ENCODE measurements at regions not wholly inside any gene's neighbourhood (a gene's known extent, or its start where the extent isn't known, plus 50 kb on each side); places are given as distances from the start of the nearest gene placed in this dataset.

DNA sequence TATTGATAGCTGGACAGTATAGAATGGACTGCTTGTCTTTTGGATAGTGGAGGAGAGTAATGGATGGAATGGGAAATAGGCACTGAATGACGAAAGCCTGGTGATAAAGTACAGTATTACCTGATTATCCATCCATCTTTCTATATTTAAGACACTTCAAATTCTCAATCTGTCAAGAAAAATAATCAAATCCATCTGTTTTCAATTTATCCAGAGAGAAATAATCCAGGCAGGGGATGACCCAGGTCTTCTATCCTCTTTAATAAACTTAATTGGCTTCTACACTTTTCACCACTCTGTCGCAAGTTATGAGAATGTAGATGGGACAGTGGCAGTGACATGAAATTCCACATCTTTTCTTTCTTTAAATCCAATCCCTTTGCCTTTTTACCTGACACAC is 420.3 kb upstream of the PDZRN3 start:
- Histone ChIP-seq H3K27ac (ENCODE audit: low read length) (no peak overlapping the region), H3K4me3 (ENCODE audit: low read length) (no peak overlapping the region), H3K36me3 (ENCODE audit: control insufficient read depth, low read depth, low read length) (no peaks in the 10 kb centered on the region), H3K4me1 (ENCODE audit: control insufficient read depth, low read depth, low read length) (no peaks in the 10 kb centered on the region), H3K9me3 (ENCODE audit: control insufficient read depth, low read depth, low read length) (no peaks in the 10 kb centered on the region), H3K27me3 (ENCODE audit: control insufficient read depth, insufficient read depth, low read length) (no peaks in the 10 kb centered on the region), H3K9ac (ENCODE audit: low read length) (no peak overlapping the region)

GRCh38 chr3:74041068-74041675 is 416.4 kb upstream of the PDZRN3 start:
- H3K9ac ChIP-seq (ENCODE audit: low read length), result no peak overlapping the region
- H3K27ac ChIP-seq (ENCODE audit: low read length), result no peak overlapping the region
- H3K4me1 ChIP-seq (ENCODE audit: control insufficient read depth, low read depth, low read length), result no peaks in the 10 kb centered on the region
- H3K9me3 ChIP-seq (ENCODE audit: control insufficient read depth, low read depth, low read length), result no peaks in the 10 kb centered on the region
- H3K27me3 ChIP-seq (ENCODE audit: control insufficient read depth, insufficient read depth, low read length), result no peaks in the 10 kb centered on the region
- H3K4me3 ChIP-seq (ENCODE audit: low read length), result no peak overlapping the region
- H3K36me3 ChIP-seq (ENCODE audit: control insufficient read depth, low read depth, low read length), result no peaks in the 10 kb centered on the region

DNA sequence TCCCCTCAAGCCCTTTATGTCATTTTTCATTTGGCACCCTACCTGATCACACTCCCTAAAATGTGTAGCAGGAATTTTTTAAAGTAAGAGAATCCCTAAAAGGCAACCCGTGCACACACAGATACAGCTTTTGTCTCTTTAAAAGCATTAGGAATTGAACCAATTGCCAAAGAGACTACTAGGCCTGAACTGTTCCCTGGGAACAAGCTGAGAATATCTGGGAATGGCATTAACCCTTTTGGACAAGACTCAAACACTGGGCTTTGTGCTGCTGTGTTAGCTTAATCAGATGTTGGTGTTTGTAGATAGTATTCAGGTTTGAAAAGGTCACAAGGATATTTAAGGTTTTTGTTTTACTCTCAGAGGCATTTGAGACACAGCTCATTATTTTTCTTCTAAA is 414.4 kb upstream of the PDZRN3 start:
- H3K36me3 ChIP-seq (ENCODE audit: control insufficient read depth, low read depth, low read length), result no peaks in the 10 kb centered on the region
- no peak overlapping the region for H3K27ac ChIP-seq (ENCODE audit: low read length)
- H3K4me3 ChIP-seq (ENCODE audit: low read length), result no peak overlapping the region
- H3K9ac ChIP-seq (ENCODE audit: low read length), result no peak overlapping the region
- no peaks in the 10 kb centered on the region for H3K4me1 ChIP-seq (ENCODE audit: control insufficient read depth, low read depth, low read length)
- no peaks in the 10 kb centered on the region for H3K27me3 ChIP-seq (ENCODE audit: control insufficient read depth, insufficient read depth, low read length)
- no peaks in the 10 kb centered on the region for H3K9me3 ChIP-seq (ENCODE audit: control insufficient read depth, low read depth, low read length)

- H3K36me3 ChIP-seq (ENCODE audit: control insufficient read depth, low read depth, low read length), result no peaks in the 10 kb centered on the region
- H3K9me3 ChIP-seq (ENCODE audit: control insufficient read depth, low read depth, low read length), result no peaks in the 10 kb centered on the region
Observed at GRCh38 chr3:74036568-74036967, 411.8 kb upstream of the PDZRN3 start.

DNA sequence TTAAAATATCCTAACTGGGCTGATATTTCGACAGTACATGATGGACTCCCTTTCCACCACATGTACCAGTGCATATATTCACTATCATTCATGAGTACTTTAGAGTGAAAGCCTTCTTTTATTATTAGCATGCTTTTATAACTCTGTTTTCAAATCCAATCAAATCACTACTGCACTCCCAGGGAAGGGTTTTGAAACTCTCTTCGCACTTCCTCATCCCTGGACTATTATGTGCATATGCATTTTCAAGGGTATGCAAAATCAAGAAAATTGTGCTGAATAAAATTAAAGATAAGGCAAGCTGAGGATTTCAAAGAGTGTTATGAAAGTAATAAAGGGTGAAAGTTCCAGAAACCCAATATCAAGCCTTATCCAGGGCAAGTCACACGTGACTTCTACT is 411.4 kb upstream of the PDZRN3 start:
- Histone ChIP-seq H3K27ac (ENCODE audit: low read length) (no peak overlapping the region), H3K36me3 (ENCODE audit: control insufficient read depth, low read depth, low read length) (no peaks in the 10 kb centered on the region), H3K9me3 (ENCODE audit: control insufficient read depth, low read depth, low read length) (no peaks in the 10 kb centered on the region), H3K9ac (ENCODE audit: low read length) (no peak overlapping the region), H3K27me3 (ENCODE audit: control insufficient read depth, insufficient read depth, low read length) (no peaks in the 10 kb centered on the region), H3K4me3 (ENCODE audit: low read length) (no peak overlapping the region), H3K4me1 (ENCODE audit: control insufficient read depth, low read depth, low read length) (no peaks in the 10 kb centered on the region)

More at GRCh38 chr3:74036568-74036967, 411.8 kb upstream of the PDZRN3 start:
- H3K27ac ChIP-seq (ENCODE audit: low read length), result no peak overlapping the region
- no peaks in the 10 kb centered on the region for H3K27me3 ChIP-seq (ENCODE audit: control insufficient read depth, insufficient read depth, low read length)
- no peaks in the 10 kb centered on the region for H3K4me1 ChIP-seq (ENCODE audit: control insufficient read depth, low read depth, low read length)
- no peak overlapping the region for H3K4me3 ChIP-seq (ENCODE audit: low read length)
- no peak overlapping the region for H3K9ac ChIP-seq (ENCODE audit: low read length)

GRCh38 chr3:74033806-74034205 is 409.1 kb upstream of the PDZRN3 start:
- H3K27ac ChIP-seq (ENCODE audit: low read length), result no peak overlapping the region
- H3K36me3 ChIP-seq (ENCODE audit: control insufficient read depth, low read depth, low read length), result no peaks in the 10 kb centered on the region
- H3K4me3 ChIP-seq (ENCODE audit: low read length), result no peak overlapping the region
- H3K9ac ChIP-seq (ENCODE audit: low read length), result no peak overlapping the region
- H3K9me3 ChIP-seq (ENCODE audit: control insufficient read depth, low read depth, low read length), result no peaks in the 10 kb centered on the region
- H3K4me1 ChIP-seq (ENCODE audit: control insufficient read depth, low read depth, low read length), result no peaks in the 10 kb centered on the region
- no peaks in the 10 kb centered on the region for H3K27me3 ChIP-seq (ENCODE audit: control insufficient read depth, insufficient read depth, low read length)

GRCh38 chr3:74033381-74033780 is 408.6 kb upstream of the PDZRN3 start:
- Histone ChIP-seq H3K4me3 (ENCODE audit: low read length) (no peak overlapping the region), H3K27me3 (ENCODE audit: control insufficient read depth, insufficient read depth, low read length) (no peaks in the 10 kb centered on the region), H3K36me3 (ENCODE audit: control insufficient read depth, low read depth, low read length) (no peaks in the 10 kb centered on the region), H3K4me1 (ENCODE audit: control insufficient read depth, low read depth, low read length) (no peaks in the 10 kb centered on the region), H3K9me3 (ENCODE audit: control insufficient read depth, low read depth, low read length) (no peaks in the 10 kb centered on the region), H3K27ac (ENCODE audit: low read length) (no peak overlapping the region), H3K9ac (ENCODE audit: low read length) (no peak overlapping the region)

- H3K36me3 ChIP-seq (ENCODE audit: control insufficient read depth, low read depth, low read length), result no peaks in the 10 kb centered on the region
- H3K27me3 ChIP-seq (ENCODE audit: control insufficient read depth, insufficient read depth, low read length), result no peaks in the 10 kb centered on the region
- H3K4me3 ChIP-seq (ENCODE audit: low read length), result no peak overlapping the region
- H3K9ac ChIP-seq (ENCODE audit: low read length), result no peak overlapping the region
- H3K4me1 ChIP-seq (ENCODE audit: control insufficient read depth, low read depth, low read length), result no peaks in the 10 kb centered on the region
- H3K9me3 ChIP-seq (ENCODE audit: control insufficient read depth, low read depth, low read length), result no peaks in the 10 kb centered on the region
- H3K27ac ChIP-seq (ENCODE audit: low read length), result no peak overlapping the region
Observed at GRCh38 chr3:74027121-74027520, 402.4 kb upstream of the PDZRN3 start.

DNA sequence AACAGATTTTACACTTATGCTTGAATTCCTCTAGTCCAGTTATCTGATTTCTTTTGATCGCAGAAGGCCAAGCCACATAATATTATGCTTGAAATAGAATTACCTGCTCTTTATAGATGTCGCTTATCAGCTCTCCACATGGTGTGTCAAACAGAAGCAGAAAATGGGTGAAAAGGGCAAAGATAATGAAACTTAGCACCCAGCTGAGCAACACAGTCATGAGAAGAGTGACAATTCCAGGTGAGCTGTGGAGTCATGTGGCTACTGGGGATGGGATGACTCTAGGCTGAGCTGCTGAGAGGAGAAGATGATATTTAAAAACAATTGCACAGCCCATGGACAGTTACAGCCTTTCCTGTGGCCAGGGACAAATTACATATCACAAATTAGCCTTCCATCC is 398.7 kb upstream of the PDZRN3 start:
- Histone ChIP-seq H3K4me3 (ENCODE audit: low read length) (no peak overlapping the region), H3K4me1 (ENCODE audit: control insufficient read depth, low read depth, low read length) (no peaks in the 10 kb centered on the region), H3K36me3 (ENCODE audit: control insufficient read depth, low read depth, low read length) (no peaks in the 10 kb centered on the region), H3K9me3 (ENCODE audit: control insufficient read depth, low read depth, low read length) (no peaks in the 10 kb centered on the region), H3K27ac (ENCODE audit: low read length) (no peak overlapping the region), H3K9ac (ENCODE audit: low read length) (no peak overlapping the region), H3K27me3 (ENCODE audit: control insufficient read depth, insufficient read depth, low read length) (no peaks in the 10 kb centered on the region)

DNA sequence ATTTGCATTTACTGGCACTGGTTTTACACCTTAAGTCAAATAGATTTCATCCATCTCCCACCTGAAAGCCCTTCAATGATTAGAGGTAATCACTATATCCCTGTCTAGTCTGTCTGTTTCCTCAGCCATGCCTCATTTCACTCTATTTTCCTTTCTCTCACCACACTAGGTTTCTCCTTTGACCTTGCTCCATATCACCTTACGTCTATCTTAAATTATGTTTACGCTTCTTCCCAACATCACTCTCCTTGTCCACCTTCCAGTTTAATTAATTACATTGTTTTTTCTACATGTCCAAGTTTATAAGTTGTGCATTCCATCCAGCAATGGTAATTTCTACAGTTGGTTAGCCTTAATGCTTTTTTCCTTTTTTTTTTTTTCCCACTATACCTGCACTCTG is 396.7 kb upstream of the PDZRN3 start:
- Histone ChIP-seq H3K27me3 (ENCODE audit: control insufficient read depth, insufficient read depth, low read length) (no peaks in the 10 kb centered on the region), H3K27ac (ENCODE audit: low read length) (no peak overlapping the region), H3K4me1 (ENCODE audit: control insufficient read depth, low read depth, low read length) (no peaks in the 10 kb centered on the region), H3K9me3 (ENCODE audit: control insufficient read depth, low read depth, low read length) (no peaks in the 10 kb centered on the region), H3K4me3 (ENCODE audit: low read length) (no peak overlapping the region), H3K36me3 (ENCODE audit: control insufficient read depth, low read depth, low read length) (no peaks in the 10 kb centered on the region), H3K9ac (ENCODE audit: low read length) (no peak overlapping the region)

DNA sequence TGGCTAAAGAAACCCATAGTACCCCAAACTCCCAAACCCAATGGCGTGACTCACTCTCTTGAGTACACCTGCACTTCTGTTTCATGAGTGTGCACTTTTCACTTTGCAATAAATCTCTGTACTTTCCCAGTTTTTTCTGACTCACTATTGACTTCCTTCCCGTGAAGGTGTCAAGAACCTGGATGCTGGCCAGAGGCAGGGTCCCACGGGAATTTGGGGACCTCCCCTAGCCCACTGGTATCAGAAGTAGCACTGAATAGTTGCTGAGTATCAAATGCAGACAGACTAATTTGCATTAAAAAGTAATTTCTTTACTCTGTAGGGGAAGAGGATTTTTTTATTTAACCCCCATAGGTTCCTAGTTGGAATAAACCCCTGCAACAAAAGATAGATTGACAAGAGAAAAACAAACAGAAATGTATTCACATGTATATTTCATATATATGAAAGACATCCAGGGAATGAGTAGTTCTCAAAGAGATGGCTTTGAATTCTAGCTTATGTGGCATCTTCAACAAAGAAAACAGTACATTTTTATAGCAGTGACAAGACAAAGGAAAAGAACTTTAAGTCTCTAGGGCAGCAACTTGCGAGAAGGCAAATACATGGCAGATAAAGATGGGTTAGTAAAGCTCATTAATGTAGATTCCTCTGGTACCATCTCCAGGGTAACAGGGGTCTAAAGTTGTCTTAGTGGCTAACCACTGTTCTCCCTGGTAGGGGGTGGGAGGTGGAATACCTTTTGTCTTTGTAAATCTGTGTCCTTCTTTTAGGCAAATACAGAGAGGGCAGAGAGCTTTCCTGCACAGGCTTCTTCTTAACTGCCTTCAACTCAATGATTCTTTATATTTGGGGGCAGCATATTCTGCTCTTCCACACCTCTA is 385.5 kb upstream of the PDZRN3 start:
- H3K9me3 ChIP-seq (ENCODE audit: control insufficient read depth, low read depth, low read length), result no peaks in the 10 kb centered on the region
- H3K4me1 ChIP-seq (ENCODE audit: control insufficient read depth, low read depth, low read length), result peaks cover 23% of the 10 kb centered on the region
- no peak overlapping the region for H3K4me3 ChIP-seq (ENCODE audit: low read length)
- no peak overlapping the region for H3K9ac ChIP-seq (ENCODE audit: low read length)
- H3K36me3 ChIP-seq (ENCODE audit: control insufficient read depth, low read depth, low read length), result no peaks in the 10 kb centered on the region
- H3K27ac ChIP-seq (ENCODE audit: low read length), result no peak overlapping the region
- no peaks in the 10 kb centered on the region for H3K27me3 ChIP-seq (ENCODE audit: control insufficient read depth, insufficient read depth, low read length)

GRCh38 chr3:74004386-74004785 is 379.6 kb upstream of the PDZRN3 start:
- H3K36me3 ChIP-seq (ENCODE audit: control insufficient read depth, low read depth, low read length), result no peaks in the 10 kb centered on the region
- H3K9ac ChIP-seq (ENCODE audit: low read length), result no peak overlapping the region
- H3K4me3 ChIP-seq (ENCODE audit: low read length), result no peak overlapping the region
- no peaks in the 10 kb centered on the region for H3K27me3 ChIP-seq (ENCODE audit: control insufficient read depth, insufficient read depth, low read length)
- H3K27ac ChIP-seq (ENCODE audit: low read length), result no peak overlapping the region
- no peaks in the 10 kb centered on the region for H3K9me3 ChIP-seq (ENCODE audit: control insufficient read depth, low read depth, low read length)
- no peaks in the 10 kb centered on the region for H3K4me1 ChIP-seq (ENCODE audit: control insufficient read depth, low read depth, low read length)

Data from iPS-18a (cell line).